Activated CD4-positive, CD25-positive, alpha-beta regulatory T cell treated with anti-CD3 and anti-CD28 coated beads, Interleukin-2, amount 50 U/mL, for 16 hours (primary cell): ENCODE measurements at regions not wholly inside any gene's neighbourhood (a gene's known extent, or its start where the extent isn't known, plus 50 kb on each side); places are given as distances from the start of the nearest gene placed in this dataset.

Experiments
- DNase-seq: peaks from one replicate; pipeline ENCODE4 v3.0.0-alpha.2; 2020; ENCODE audit warnings: low read depth, low spot score

- no peak for DNase-seq
Observed at GRCh38 chr6:44660561-44661220, 273.2 kb downstream of the CDC5L start.

GRCh38 chr6:44661221-44662008 lies 273.9 kb downstream of the CDC5L start:
- DNase-seq: no peak

GRCh38 chr6:44662461-44663121 lies 275.1 kb downstream of the CDC5L start:
- no peak for DNase-seq

GRCh38 chr6:44663860-44664634 lies 276.5 kb downstream of the CDC5L start:
- no peak for DNase-seq

GRCh38 chr6:44664716-44665115 lies 277.2 kb downstream of the CDC5L start:
- DNase-seq: no peak

GRCh38 chr6:44665143-44665542 lies 277.6 kb downstream of the CDC5L start:
- DNase-seq: no peak

- no peak for DNase-seq
Observed at GRCh38 chr6:44665683-44666082, 278.2 kb downstream of the CDC5L start.

- no peak for DNase-seq
Observed at GRCh38 chr6:44666324-44666723, 278.8 kb downstream of the CDC5L start.

- DNase-seq: no peak
Observed at GRCh38 chr6:44667226-44667625, 279.7 kb downstream of the CDC5L start.

GRCh38 chr6:44667668-44668390 lies 280.3 kb downstream of the CDC5L start:
- DNase-seq: no peak

GRCh38 chr6:44668391-44668930 lies 281.0 kb downstream of the CDC5L start:
- no peak for DNase-seq

- no peak for DNase-seq
Observed at GRCh38 chr6:44668976-44669934, 281.7 kb downstream of the CDC5L start.

- no peak for DNase-seq
Observed at GRCh38 chr6:44670146-44670545, 282.6 kb downstream of the CDC5L start.

- no peak for DNase-seq
Observed at GRCh38 chr6:44671333-44671732, 283.8 kb downstream of the CDC5L start.

- no peak for DNase-seq
Observed at GRCh38 chr6:44672086-44672485, 284.6 kb downstream of the CDC5L start.

- DNase-seq: no peak
Observed at GRCh38 chr6:44672841-44673240, 285.3 kb downstream of the CDC5L start.

GRCh38 chr6:44674226-44675155 lies 287.0 kb downstream of the CDC5L start:
- no peak for DNase-seq

GRCh38 chr6:44675449-44675848 lies 287.9 kb downstream of the CDC5L start:
- no peak for DNase-seq
